ENCODE measurements at regions not wholly inside any gene's neighbourhood (a gene's known extent, or its start where the extent isn't known, plus 50 kb on each side); places are given as distances from the start of the nearest gene placed in this dataset.

- TF ChIP-seq EZH2phosphoT487 (IDR thresholded peaks at IDR 0.05; ENCODE audit: borderline replicate concordance, low read length) (no peak), CTCF (IDR thresholded peaks at IDR 0.05; ENCODE audit: low read depth, low read length, poor library complexity, severe bottlenecking) (no peak)
These were observed 137.6 kb upstream of the DSEL start for GRCh38 chr18:67654101-67654500.
